HG03045 (cell line): ENCODE measurements at regions not wholly inside any gene's neighbourhood (a gene's known extent, or its start where the extent isn't known, plus 50 kb on each side); places are given as distances from the start of the nearest gene placed in this dataset.

Experiments used
- ATAC-seq: cut with Tn5 transposase; IDR thresholded peaks from one replicate; pipeline ENCODE4 v1.9.1; 2021; ENCODE audit warnings: mild to moderate bottlenecking, moderate library complexity; ENCODE audit not compliant: unreplicated experiment

DNA sequence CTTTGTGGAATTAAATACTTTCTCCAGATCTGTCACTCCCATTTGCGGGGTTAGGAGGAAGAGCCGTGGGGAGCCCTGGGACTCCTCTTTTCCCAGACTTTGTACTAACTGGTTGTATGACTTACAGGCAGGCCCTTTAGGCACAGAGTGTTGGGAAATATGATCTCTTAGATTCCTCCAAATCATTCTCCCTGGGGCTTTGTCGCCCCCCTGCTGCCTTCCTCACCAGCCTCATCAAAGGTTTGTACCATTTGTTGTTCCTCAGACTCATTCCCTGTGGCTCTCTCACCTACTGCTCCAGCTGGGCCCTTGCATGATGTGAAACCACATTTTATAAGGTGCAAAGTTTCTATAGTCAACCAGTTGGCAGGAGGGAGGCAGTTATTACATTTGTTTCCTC is 56.4 kb downstream of the CRYGS start:
- no peak for ATAC-seq

DNA sequence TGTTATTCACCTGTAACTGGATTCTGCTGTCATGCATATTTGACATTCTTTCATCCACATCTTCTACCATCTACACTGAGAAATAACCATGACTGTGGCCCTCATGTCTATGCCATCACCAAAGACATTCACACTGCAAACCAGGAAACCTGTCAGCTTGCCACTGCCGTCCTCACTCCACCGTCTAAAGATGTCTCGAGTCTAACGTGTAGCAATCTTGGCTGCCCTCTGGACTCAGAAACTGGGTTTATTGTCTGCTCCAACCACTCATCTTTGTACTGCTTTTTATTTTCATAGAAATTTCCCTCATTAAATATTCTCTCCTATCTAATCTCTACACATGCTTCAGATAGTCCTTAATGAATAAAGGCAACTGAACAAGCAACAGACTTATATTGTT is 57.1 kb downstream of the CRYGS start:
- no peak for ATAC-seq

DNA sequence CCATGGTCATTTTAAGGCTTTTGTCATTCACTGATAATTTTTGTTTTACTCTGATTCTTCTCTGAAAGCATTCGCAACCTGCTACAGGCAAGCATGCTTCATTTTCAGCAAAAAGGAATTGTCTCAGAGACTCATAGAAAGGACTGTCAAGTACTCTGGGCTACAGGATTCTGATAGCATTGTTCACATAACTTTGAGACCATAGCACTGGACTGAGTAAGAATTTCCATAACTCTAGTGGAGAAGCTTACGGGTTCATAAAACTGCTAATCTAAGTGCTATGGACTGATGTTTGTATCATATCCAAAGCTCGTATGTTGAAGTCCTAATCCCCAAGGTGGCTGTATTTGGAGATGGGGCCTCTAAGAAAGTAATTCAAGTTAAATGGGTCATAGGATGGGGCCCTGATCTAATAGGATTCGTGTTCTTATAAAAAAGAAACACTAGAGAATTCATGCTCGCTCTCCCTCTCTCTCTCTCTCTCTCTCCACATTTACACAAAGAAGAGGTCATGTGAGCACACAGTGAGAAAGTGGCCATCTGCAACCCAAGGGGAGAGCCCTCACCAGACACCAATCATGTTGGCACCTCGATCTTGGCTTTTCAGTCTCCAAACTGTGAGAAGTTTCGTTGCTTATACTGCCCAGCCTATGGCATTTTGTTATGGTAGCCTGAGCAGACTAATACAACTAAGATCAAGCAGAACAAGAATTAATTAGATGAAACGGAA is 60.4 kb downstream of the CRYGS start:
- no peak for ATAC-seq

GRCh38 chr3:186481526-186481925 is 62.7 kb downstream of the CRYGS start:
- no peak for ATAC-seq

DNA sequence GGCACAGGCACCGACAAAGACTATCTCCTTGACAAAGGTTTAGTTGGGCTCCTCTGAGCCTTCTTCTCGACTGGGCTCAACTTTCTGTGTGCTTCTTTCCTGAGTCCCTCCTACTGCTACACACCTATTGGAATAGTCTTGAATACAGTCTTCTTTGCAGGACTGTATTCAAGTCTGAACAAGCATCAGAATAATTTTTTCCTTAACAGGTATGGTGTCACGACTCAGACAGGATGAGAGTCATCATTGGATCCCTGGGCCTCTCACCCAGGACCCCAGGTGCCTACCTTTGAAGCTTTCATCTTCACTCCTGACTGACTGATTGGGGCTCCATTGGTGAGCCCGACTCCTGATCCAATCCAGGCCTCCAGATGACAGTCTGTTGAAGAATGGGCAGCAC is 66.3 kb downstream of the CRYGS start:
- ATAC-seq, result no peak

GRCh38 chr3:186477033-186477432 is 67.1 kb downstream of the CRYGS start:
- ATAC-seq, result no peak

- ATAC-seq, result no peak
Observed at GRCh38 chr3:186476541-186476940, 67.6 kb downstream of the CRYGS start.

DNA sequence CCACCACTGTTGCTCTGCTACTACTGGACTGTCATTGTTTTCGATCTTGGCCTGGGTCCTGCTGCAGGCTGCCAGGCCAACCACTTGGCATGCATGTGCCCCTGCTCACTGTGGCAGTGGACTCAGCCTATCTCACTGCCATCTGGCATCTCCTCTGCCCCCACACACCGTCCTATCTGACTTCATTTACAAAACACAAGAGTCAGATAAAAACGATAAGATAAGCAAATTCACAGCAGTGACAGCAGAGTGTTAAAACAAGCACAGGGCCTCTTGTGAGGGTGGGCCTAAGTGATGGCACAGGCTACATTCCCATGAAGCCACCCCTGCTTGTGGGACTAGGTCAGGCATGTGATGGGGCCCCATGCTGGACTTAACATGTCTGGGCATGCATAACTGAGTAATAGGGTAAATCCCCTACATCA is 68.1 kb downstream of the CRYGS start:
- no peak for ATAC-seq

DNA sequence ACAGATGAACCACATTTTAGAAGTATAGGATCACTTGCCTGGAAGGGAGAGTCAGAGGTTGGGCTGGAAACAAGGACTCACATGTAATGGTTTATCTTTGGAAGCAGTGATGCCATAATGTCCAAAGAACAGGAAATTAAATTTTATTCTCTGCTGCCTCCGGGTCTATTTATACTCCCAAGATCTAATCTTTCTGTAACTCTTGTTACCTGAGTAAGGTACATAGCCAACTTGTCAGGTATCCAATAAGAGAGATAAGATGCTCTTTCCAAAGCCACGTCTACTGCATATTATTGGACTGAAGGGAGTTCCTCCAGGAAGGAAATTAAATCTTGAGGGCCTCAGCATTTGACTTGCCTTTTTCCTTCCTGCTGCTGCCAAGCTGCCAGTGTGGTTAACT is 71.0 kb downstream of the CRYGS start:
- ATAC-seq, result no peak

- no peak for ATAC-seq
Observed at GRCh38 chr3:186472456-186473008, 71.6 kb downstream of the CRYGS start.

DNA sequence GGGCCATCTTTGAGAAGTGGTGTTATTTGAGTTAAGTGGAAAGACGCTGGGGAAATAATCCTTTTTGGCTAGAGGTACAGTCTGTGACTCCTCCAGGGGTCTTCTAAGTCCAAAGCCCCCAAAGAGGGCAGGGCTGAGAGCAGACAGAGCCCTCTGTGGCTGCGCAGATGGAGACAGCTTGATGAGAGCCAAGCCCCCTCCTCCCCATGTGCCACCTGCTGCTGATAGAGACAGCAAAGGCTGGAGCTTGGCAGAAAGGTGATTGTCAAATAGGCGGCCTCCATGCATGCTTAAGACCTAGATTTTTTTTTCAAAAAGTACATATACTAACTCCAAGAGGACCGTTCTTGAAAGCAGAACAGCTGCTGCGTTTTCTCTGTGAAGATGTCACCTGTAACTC is 72.4 kb downstream of the CRYGS start:
- ATAC-seq, result no peak

DNA sequence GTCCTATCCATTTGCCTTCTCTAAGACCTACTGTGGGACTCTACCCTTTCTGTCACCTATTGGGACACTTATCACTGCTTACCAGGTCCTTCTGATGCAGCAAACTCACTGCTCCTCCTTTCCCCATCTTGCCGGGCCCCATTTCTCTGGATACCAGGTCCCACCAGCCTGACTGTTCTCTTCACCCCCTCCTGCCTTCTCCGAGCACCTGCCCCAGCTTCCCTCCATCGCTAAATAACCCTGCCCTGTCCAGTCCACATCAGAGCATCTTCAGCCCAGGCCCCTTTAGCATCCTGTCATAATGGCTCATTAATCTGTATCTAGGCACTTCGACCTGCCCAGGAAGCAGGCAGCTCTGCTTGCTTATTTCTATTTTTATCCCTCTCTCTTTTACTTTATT is 74.7 kb downstream of the CRYGS start:
- no peak for ATAC-seq

DNA sequence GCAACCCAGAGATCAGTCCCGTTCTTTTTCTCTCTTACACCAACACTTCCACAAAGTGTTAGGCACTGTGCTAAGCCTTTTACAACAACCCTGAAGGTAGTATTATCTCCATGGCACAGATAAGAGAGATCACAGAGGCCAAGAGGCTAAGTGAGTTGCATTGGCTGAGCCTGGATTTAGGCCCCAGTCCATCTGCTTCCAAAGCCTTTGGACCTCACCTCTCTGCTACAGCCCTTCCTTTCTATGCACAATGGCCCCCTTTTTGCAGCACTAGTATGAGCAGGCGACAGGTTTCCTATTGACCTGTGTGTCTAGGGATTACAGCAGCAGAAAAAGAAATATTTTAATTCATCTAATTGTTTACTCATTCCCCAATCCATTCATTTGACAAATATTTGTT is 76.2 kb downstream of the CRYGS start:
- no peak for ATAC-seq

- ATAC-seq, result no peak
Observed at GRCh38 chr3:186466391-186466974, 77.7 kb downstream of the CRYGS start.

- ATAC-seq, result no peak
Observed at GRCh38 chr3:186465508-186465907, 78.7 kb downstream of the CRYGS start.

DNA sequence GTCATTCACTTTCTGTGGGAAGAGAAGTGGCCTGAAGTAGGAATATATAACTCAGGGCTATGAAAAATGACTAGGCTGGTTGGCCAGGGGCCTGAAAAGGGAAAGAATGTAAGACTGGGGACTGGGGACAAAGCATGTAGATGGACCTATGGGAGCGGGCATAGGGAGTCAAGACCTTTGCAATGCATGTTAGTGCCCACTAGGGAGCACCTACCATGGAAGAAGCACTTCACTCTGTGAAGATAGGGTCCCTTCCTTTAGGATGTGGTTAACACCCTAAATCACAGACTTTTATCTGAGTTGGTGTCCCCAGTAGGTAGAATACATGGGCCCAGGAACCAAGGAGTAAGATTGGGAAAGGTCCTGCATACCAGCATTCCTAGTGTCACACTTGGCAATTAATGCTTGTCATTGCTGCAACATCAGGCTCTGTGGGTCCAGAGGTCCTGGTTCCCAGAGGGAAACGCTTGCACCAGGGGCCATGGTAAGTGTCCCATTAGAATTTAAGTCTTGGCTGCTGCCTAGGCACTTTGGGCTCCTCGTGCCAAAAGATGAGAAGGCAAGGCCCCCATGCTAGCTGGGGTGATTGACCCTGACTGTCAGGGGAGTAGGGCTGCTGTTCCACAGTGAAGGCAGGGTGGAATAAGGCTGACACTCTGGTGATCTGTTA is 79.6 kb downstream of the CRYGS start:
- no peak for ATAC-seq

DNA sequence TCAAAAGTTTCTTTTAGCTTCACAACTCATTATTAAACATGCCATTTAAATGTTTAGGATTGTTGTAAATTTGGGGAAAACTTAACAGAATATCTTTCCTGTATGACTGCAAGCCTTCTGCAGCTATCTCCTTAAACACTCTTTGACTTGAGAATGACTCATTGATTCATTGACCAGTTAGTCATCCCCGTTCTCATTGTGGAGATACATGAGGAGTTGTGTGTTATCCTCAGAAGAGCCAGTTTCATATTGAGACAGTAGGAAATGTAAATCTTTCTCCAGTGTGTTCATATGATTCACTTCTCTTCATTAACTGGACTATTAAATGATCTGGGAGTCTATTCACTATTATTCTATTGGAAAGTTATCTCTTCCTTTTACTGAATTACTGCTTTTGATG is 83.0 kb downstream of the CRYGS start:
- ATAC-seq, result no peak

- no peak for ATAC-seq
Observed at GRCh38 chr3:186459108-186459467, 85.1 kb downstream of the CRYGS start.

DNA sequence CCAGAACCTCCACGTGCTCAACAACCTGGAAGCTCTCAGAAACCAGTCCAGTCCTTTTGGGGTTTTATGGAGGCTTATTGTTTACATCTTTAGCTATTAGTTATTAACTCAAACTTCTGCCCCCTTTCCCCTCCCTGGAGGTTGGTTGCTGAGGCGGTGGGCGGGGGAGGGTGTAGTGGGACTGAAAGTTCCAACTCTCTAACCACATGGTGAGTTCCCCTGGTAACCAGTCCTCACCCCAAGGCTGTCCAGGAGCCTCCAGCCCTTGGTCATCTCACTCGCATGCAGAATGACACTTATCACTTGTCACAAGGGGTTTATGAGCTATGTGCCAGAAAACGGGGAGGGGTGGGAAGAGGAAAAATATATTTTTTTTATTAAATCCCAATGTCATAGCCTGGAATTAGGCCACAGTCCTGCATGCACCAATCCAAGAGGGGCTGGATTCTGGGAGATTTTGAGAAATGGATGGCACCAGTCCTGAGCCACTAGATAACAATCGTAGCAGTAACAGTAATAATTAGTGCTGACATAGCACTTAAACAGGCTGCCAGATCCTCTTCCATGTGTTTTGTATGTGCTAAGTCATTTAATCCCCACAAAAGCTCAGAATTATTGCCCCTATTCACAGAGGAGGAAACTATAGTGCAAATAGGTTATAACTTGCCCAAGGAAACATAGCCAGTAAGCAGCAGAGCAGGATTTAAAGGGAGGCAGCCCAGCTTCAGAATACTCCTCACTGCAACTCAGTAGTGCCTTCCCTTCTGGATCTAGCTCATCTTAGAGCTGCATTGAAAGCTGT is 85.7 kb downstream of the CRYGS start:
- no peak for ATAC-seq

- ATAC-seq, result no peak
Observed at GRCh38 chr3:186457236-186457635, 86.9 kb downstream of the CRYGS start.

DNA sequence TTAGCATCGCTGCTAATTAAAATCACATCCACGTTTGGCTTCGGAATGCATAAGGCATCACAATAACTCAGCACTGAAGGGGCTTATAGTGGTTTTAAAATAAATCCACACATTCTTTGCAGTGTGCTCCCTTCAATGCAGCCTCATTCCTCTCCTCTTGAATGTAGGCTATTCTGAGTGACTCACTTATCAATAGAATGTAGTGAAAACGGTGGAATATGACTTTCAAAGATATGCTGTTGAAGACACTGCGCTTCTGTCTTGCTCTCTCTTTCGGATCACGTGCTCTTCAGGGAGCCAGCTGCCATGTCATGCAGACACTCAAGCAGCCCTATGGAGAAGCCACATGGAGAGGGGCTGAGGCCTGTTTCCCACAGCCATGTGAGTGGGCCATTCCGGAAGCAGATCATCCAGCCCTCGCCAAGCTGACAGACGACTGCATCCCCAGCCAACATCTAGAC is 87.4 kb downstream of the CRYGS start:
- ATAC-seq, result no peak
